Right ventricle myocardium inferior (tissue), 1 donor: ENCODE measurements at regions not wholly inside any gene's neighbourhood (a gene's known extent, or its start where the extent isn't known, plus 50 kb on each side); places are given as distances from the start of the nearest gene placed in this dataset.

Experiments
- ATAC-seq: fragments of 200-7000 bp; cut with Tn5 transposase; one replicate; pipeline ENCODE4 v1.9.1; 2020; ENCODE audit warnings: mild to moderate bottlenecking, moderate library complexity
- DNase-seq: peaks from one replicate; pipeline ENCODE4 v3.0.0; 2021; ENCODE audit errors: missing footprints
- intact Hi-C: fragments of 100-400 bp; cut with DNase I; formaldehyde crosslinking; loops from one replicate; pipeline ENCODE4 v1.11.0; 2022
- donor health status: DM: no; HTN: yes; CAD: no; lungs with severe emphysema.

DNA sequence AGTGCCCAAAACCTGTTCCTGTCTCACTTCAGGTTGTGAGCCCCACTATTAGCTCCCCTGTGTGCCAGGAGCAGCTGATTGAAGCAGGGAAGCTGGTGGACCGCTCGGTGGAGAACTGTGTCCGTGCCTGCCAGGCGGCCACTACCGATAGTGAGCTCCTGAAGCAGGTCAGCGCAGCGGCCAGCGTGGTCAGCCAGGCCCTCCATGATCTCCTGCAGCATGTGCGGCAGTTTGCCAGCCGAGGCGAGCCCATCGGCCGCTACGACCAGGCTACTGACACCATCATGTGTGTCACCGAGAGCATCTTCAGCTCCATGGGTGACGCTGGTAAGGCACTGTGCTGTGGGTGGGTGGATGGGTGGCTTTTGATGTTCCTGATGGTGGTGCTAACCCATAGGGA, 334.1 kb upstream of the TPM1 start:
- no peak for DNase-seq
- intact Hi-C loops = no loop called here
- no peak for ATAC-seq

DNA sequence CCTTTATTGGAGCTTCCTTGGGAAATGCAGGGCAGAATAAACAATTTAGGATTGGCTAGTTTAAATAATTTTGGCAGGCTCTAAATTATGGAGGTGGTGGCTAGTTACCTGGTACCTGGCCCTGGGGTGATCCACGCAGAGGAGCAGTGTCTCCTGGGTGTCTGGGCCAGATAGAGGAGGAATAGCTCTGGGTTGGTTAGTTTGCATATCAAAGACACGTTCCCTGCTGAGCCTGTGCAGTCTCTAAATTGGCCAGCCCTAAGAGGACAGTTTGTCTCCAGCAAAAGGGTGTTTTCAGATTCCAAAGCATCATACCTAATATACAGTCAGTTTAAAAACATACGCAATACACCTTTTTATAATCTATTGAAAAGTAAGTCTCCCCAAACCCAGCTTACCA, 333.3 kb upstream of the TPM1 start:
- ATAC-seq (no peak), DNase-seq (no peak)
- intact Hi-C loops = no loop called here

DNA sequence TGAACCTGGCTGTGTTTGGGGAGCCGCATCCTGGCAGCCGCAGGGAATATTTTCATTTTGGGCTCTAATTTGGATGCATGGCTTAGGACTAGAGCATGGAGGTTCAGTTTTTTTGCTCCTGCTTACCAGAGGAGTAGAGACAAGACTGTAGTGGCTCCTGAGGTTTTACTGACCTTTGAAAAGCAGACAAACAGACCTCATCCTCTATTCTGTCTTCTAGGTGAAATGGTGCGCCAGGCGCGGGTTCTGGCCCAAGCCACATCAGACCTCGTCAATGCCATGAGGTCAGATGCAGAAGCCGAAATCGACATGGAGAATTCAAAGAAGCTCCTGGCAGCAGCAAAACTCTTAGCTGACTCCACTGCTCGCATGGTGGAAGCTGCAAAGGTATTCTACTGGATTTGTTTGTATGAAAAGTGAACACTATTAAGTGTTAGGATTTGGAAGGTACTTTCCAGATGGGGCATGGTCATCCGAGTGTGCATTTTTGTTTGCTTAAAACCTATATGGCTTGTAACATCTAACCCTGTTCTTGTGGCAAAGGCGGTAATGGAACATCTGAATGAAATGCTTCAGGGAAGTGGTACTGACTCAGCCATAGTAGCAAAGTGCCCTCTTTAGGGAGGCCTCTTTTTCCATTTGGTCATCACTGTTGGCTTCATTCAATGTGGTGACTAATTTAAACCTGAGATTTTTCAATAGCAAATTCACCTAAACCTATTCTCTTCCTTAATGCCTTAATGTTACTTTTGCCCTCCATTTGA, 330.7 kb upstream of the TPM1 start:
- DNase-seq (no peak), ATAC-seq (no peak)
- intact Hi-C loops = no loop called here

DNA sequence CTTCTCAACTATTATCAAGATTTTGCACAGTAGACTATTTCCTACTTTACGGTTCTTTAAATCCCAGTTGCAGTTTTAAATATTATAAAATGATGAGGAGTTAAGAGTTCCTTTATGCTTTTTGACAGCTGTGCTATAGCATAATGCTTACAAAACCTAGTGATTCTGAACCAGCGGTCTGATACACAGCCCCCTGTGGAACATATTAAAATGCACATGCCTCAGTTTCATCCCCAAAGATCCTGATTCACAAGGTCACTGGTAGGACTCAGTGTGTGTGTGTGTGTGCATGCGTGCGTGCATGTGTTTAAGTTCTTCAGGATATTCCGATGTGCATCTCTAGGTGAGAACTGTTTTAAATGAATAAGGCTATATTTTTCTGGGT, 330.1 kb upstream of the TPM1 start:
- DNase-seq = no peak
- no peak for ATAC-seq
- intact Hi-C loops = no loop called here

DNA sequence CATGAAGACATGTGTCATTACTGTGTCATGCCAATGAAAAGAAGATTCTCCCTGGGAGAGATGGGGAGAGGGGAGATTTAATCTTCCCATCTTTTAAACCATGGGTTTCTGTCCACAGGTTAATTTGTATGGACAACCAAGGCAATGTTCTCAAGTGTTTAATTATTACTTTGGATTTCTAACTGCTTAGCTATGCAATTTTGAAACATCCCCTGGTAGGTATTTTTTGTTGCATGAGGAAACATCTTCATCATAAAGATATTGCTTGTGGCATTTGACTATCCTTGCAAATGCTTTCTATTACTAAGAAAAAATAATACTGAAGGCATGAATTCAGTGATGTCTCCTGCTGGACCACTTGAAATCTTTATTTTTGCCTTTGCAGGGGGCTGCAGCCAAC, 326.6 kb upstream of the TPM1 start:
- intact Hi-C loops = no loop called here
- ATAC-seq (no peak), DNase-seq (no peak)

GRCh38 chr15:62717496-62717895, 325.1 kb upstream of the TPM1 start:
- ATAC-seq = no peak
- intact Hi-C loops = no loop called here

GRCh38 chr15:62719316-62719715, 323.2 kb upstream of the TPM1 start:
- no peak for ATAC-seq
- intact Hi-C loops = no loop called here
- DNase-seq = no peak

More at GRCh38 chr15:62717496-62717895, 325.1 kb upstream of the TPM1 start:
- no peak for DNase-seq

DNA sequence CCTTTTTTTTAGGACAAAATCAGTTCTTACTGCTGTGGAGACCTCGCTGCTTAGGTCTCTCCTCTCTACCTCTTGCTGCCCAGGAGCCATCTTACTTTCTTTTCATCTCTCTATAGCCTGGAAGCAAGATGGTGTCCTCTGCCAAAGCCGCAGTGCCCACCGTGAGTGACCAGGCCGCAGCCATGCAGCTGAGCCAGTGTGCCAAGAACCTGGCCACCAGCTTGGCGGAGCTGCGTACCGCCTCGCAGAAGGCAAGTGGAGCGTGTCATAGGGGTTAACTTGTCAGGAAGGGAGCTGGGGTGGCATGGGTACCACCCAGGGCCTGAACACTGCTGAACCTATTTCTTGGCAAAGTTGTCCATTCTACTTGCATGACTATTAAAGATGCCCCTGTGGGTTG, 320.3 kb upstream of the TPM1 start:
- DNase-seq (no peak), ATAC-seq (no peak)
- intact Hi-C loops = no loop called here

DNA sequence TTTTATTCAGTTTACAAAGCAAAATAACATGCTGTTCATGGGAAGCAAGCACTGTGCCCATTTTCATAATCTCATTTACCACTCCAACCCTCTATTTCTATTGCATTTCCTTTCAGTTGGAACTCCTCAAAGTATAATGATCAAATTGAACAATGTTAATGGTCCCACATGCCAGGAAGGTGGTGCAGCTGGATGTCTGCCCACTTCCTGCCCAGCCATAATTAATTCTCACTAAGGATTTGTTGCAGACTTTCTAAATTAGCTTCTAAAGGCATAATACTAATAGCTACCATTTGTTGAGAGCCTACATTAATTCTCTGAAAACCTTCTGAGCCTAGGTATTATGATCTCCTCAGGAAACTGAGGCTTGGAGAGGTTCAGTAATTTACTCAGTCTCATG, 316.1 kb upstream of the TPM1 start:
- DNase-seq (no peak), ATAC-seq (no peak)
- intact Hi-C loops = no loop called here

DNA sequence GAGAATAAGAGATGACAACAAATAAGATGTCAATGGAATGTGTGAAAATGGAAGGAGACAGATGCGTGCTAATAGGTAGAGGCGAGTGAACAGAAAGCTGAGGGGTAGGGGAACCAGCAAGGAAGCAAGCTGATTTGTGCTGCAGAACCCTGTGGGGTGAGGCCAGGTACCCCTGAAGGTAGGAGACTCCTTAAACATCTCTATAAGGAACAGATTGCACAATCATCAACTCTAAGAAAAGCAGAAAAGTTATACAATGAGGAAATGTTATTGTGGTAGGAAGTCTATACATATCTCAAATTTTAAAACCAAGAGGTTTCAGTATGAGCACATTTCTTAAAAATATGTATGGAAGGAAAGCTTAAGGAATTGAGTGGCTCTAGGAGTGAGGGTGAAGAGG, 315.0 kb upstream of the TPM1 start:
- intact Hi-C loops = no loop called here
- ATAC-seq = no peak

GRCh38 chr15:62730825-62731224, 311.7 kb upstream of the TPM1 start:
- intact Hi-C loops = no loop called here
- no peak for DNase-seq
- no peak for ATAC-seq

More for the DNA sequence above, 315.0 kb upstream of the TPM1 start:
- DNase-seq = no peak

DNA sequence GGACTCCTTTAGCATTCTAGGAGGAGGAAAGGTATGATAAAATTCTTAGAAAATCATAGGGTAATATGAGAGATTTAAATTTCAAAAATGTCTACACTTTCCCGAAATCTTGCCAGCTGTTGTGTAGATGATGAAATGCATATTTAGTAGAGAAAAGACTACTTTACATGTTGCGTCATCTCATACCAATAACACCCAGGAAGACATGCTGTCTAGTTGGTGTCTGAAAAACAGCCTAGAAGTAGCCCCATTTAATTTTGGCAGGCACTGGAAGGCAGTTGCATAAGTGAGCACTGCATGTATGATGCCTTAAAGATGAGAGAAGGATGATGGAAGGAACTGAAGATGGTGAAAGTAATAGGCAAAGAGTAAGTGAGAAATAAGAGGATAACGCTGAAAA, 310.5 kb upstream of the TPM1 start:
- no peak for DNase-seq
- no peak for ATAC-seq
- intact Hi-C loops = no loop called here

DNA sequence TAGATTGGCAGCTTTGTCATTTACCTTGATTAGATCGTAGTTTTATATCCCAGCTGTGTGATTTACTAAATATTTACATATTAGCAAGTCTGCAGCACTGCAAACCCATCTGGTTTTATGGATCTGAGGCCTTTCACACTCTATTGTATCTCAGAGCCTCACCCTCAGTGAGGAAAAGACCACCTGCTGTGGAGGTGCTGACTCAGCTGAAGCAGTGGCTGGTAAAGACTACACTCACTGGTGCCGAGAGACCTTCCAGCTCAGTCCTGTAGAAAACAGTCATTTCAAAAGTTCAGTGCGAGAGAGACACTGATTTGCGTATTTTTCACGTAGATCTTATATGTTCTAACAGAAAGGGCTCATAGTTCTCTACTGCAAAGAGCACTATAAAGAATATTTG, 307.8 kb upstream of the TPM1 start:
- intact Hi-C loops = no loop called here
- no peak for ATAC-seq
- DNase-seq = no peak

- intact Hi-C loops = no loop called here
- DNase-seq = no peak
- ATAC-seq = no peak
Observed at GRCh38 chr15:62736756-62737155, 305.8 kb upstream of the TPM1 start.

- DNase-seq = no peak
- no peak for ATAC-seq
- intact Hi-C loops = no loop called here
Observed at GRCh38 chr15:62737551-62737950, 305.0 kb upstream of the TPM1 start.

DNA sequence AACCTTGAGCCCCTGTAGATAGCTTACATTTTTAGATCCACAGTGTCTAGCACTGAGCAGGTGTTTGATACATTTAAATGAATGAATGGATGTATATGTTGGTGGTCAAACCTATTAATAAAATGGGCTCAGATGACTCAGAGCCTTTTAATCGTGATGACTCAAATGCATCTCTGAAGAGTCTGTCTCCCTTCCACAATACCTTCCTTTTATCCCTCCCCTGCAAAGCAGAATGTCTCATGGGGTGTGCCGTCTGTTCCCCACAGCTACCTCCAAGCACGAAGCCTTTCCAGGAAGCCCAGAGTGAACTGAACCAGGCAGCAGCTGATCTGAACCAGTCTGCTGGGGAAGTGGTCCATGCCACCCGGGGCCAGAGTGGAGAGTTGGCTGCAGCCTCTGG, 303.5 kb upstream of the TPM1 start:
- intact Hi-C loops = no loop called here

GRCh38 chr15:62739507-62739906, 303.0 kb upstream of the TPM1 start:
- no peak for DNase-seq

More for the DNA sequence above, 303.5 kb upstream of the TPM1 start:
- DNase-seq (no peak), ATAC-seq (no peak)

GRCh38 chr15:62740141-62741004, 302.2 kb upstream of the TPM1 start:
- intact Hi-C loops = loop anchor here (10.0 kb wide), 1 partner anchor 346 kb away; the partner anchor contains the start of gene TLN2
- ATAC-seq (no peak), DNase-seq (no peak)

More at GRCh38 chr15:62739507-62739906, 303.0 kb upstream of the TPM1 start:
- intact Hi-C loops = no loop called here
- ATAC-seq = no peak

- ATAC-seq (no peak), DNase-seq (no peak)
Observed at GRCh38 chr15:62741106-62741505, 301.4 kb upstream of the TPM1 start.

More at GRCh38 chr15:62741106-62741505, 301.4 kb upstream of the TPM1 start:
- intact Hi-C loops = loop anchor here (10.0 kb wide), 1 partner anchor 346 kb away; the partner anchor contains the start of gene TLN2
